ENCODE measurements at regions not wholly inside any gene's neighbourhood (a gene's known extent, or its start where the extent isn't known, plus 50 kb on each side); places are given as distances from the start of the nearest gene placed in this dataset.

- DNase-seq (ENCODE audit: low read depth), result peak; percentile 84
Observed at GRCh38 chr1:229111703-229112319, 159.1 kb upstream of the RAB4A start.

- DNase-seq (ENCODE audit: low read depth), result no peak
Observed at GRCh38 chr1:229112832-229113548, 157.9 kb upstream of the RAB4A start.

DNA sequence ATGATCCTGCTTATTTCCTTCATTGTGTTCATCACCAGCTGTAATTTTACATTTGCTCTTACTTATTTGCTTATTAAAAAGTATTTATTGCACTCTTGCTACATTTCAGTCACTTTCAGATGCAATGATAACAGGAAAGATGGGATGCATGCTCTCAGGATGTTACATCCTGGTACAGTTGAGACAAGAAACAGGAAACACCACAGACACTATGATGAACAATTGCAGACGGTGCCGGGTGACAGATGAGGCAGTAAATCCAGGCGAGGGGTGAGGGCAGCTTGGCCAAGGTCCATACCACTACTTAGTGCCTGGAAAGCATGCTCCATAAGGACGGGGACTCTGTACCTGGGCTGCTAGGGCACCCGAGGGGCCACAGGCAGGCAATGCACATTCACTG lies 156.6 kb upstream of the RAB4A start:
- DNase-seq (ENCODE audit: low read depth), result peak; percentile 91

DNA sequence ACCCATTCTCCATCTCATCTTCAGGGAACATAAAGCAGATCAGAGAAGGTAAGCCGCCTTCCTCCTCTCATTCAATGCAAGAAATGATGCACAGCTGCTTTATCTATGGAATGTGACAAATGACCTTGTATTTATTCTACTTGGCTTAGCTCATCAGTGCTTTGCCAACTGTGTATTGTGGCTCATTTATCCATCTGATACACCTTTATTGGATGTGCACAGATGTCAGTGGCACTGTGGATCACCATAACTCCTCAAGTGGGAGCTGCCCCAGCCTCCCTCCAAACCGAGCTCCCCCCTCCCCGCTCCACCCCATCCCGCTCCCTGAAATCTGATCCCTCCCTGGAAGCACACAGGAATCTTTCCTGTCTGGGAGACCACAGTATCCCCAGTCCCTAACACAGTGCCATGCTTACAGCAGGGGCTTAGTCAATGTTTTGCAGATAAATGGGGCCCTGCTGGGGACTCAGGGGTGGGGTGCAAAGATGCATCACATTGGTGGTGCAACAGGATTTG lies 156.0 kb upstream of the RAB4A start:
- DNase-seq (ENCODE audit: low read depth), result peak; percentile 78

- DNase-seq (ENCODE audit: low read depth), result no peak
Observed at GRCh38 chr1:229116114-229116513, 154.8 kb upstream of the RAB4A start.

DNA sequence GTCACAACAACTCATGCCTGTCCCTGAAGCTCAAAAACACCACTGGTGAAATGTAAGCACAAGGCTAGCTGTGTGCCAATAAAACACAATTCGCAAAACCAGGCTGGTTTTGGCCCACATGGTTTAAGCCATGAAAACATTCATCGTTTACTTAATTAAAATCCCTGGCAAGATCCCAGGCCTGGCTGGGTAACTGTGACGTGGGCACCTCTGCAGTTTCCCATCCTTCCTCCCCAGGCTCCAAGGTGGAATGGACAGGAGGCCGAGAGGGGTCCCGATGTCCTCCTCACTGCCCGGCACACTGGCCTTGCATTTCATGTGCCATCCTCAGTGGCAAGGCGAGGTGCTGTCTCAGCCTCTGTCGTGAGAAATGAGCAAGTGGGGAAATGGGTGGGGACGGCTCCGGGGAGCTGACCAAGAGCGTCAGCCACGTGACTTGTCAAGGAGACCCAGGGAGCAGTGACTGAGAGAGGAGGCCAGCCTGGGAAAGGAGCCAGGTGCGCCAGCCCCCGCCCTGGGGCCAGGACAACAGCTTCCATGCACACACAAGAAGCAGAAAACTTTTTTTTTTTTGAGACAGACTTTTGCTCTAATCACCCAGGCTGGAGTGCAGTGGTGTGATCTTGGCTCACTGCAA lies 153.1 kb upstream of the RAB4A start:
- peak; percentile 55 for DNase-seq (ENCODE audit: low read depth)

- no peak for DNase-seq (ENCODE audit: low read depth)
Observed at GRCh38 chr1:229118477-229119061, 152.3 kb upstream of the RAB4A start.

- DNase-seq (ENCODE audit: low read depth), result no peak
Observed at GRCh38 chr1:229119161-229119560, 151.8 kb upstream of the RAB4A start.

DNA sequence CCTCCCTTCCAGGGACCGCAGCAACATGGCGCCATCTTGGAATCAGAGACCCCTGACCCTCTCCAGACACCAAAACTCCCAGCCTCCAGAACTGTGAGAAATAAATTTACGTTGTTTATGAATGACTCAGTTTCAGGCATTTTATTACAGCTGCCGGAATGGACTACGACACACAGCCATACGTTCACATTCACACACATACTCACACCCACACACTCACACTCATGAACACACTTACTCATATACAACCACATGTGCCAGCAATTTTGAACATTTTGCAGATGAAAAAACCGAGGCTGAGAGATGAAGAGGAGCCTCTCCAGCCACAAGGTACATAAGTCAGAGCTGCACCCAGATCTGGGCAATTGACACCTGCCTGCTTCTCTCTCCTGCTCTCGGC lies 151.0 kb upstream of the RAB4A start:
- DNase-seq (ENCODE audit: low read depth), result peak; percentile 51

GRCh38 chr1:229121845-229122436 lies 149.0 kb upstream of the RAB4A start:
- no peak for DNase-seq (ENCODE audit: low read depth)

GRCh38 chr1:229122606-229123005 lies 148.3 kb upstream of the RAB4A start:
- DNase-seq (ENCODE audit: low read depth), result no peak

- DNase-seq (ENCODE audit: low read depth), result no peak
Observed at GRCh38 chr1:229124116-229124515, 146.8 kb upstream of the RAB4A start.

GRCh38 chr1:229124520-229125124 lies 146.3 kb upstream of the RAB4A start:
- DNase-seq (ENCODE audit: low read depth), result no peak

DNA sequence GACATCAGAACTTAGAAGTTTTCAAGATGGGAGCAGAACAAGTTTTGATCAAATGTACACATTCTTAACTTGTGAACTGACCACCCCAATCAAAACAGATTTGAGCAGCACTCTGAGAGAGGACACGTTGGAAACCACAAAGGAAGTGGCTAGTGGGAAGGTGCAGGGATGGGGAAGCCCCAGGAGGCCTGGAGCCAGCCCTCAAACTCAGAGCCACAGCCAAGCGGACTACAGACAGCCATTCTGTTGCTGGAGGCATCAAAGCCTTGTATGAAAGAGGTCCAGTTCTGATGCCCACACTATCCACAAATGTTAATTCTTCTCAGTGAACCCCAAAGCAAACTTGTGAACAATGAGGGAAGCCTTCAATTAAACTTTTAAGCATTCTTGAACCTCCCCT lies 143.6 kb upstream of the RAB4A start:
- peak; percentile 32 for DNase-seq (ENCODE audit: low read depth)

DNA sequence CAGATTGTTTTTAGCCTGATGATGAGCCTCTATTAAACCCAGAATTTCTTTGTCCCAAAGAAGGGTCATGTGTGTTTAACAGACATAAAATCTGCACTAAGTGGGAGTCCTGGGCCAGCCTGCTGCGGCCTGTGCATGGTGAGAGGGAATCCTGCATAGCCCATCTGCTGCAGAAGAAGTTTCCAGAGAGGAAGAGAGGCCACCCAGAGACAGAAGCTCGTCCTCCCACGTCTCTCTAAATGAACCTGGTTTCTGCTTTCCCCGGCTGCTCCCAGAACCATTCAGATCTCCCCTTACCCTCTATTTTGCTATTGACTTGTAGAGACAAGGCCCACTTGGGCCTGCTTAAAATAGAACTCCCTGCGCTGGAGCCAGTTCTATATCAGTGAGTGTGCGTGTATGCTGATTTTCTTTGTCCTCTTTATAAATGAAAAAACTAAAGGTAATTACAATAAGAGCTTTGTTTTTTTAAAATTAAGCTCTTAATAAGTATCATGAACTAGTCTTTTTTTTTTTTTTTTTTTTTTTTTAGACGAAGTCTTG lies 142.8 kb upstream of the RAB4A start:
- DNase-seq (ENCODE audit: low read depth), result no peak

GRCh38 chr1:229129301-229130027 lies 141.4 kb upstream of the RAB4A start:
- no peak for DNase-seq (ENCODE audit: low read depth)

- no peak for DNase-seq (ENCODE audit: low read depth)
Observed at GRCh38 chr1:229130028-229130668, 140.8 kb upstream of the RAB4A start.

GRCh38 chr1:229131243-229132105 lies 139.4 kb upstream of the RAB4A start:
- no peak for DNase-seq (ENCODE audit: low read depth)

DNA sequence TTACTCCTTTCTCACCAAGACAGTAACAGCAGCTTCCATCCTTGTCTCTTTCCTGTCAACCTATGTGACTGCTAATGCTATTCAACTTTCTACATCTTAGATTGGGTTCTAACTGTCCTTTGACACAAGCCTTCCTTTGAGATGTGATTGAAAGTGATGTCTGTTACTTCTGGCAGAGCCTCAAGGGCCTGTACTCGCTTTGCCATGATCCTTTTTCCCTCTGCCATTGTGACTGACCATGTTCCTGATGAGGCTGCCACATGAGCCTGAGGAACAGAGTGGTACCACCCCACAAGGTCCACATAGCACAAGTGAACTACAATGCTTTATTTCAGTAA lies 138.8 kb upstream of the RAB4A start:
- no peak for DNase-seq (ENCODE audit: low read depth)

DNA sequence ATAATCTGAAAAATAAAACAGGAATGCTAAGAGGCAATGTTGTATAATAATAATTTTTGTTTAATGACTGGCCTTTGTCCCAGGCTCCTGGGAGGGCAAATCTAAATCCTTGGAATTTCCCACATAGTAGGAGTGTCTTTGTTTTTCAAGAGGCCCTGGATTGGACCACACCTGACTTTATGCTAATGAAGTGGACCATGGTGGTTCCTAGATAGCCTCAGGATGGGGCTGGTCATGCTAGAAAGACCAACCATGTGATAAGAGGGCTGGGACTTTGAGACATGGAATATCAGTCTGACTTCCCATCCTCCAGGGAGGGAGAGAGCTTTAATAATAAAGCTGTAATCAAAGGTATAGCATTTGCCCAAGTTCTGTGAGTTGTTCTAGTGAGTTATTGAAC lies 138.2 kb upstream of the RAB4A start:
- DNase-seq (ENCODE audit: low read depth), result no peak

Data from amniotic epithelial cell (primary cell).